ENCODE measurements at regions not wholly inside any gene's neighbourhood (a gene's known extent, or its start where the extent isn't known, plus 50 kb on each side); places are given as distances from the start of the nearest gene placed in this dataset.

- WGBS, 2 experiments (ENCODE audit: extremely low coverage in 1 of 2, insufficient coverage in 1 of 2, insufficient read length in 1 of 2, insufficient replicate concordance in 2 of 2, low coverage in 1 of 2, low lambda C conversion rate in 2 of 2, missing lambda C conversion rate in 1 of 2) = 81% methylated on average over 6 of the region's 6 CpGs; no CpG with 5 or more reads in 1 of the 2 experiments
- H4K5ac ChIP-seq (ENCODE audit: insufficient read length, low read depth, low read length) = no peak overlapping the region
- H3K4me1 ChIP-seq (replicated peaks in 1 of 4; ENCODE audit: control insufficient read depth in 3 of 4, insufficient read depth in 4 of 4, low read length in 3 of 4) = no peaks in the 10 kb centered on the region
- no peak overlapping the region for H2AK5ac ChIP-seq (ENCODE audit: low read depth, low read length)
- no peak overlapping the region for H3K56ac ChIP-seq (replicated peaks; ENCODE audit: insufficient read length, low read depth, low read length)
- peak overlapping the region; percentile 49 for H2AFZ ChIP-seq (ENCODE audit: low read length)
- H4K91ac ChIP-seq (replicated peaks; ENCODE audit: insufficient read length, low read length) = no peak overlapping the region
- no peak overlapping the region for H3K18ac ChIP-seq (ENCODE audit: extremely low read depth, low read length)
- no peaks in the 10 kb centered on the region for H3K9me3 ChIP-seq (ENCODE audit: insufficient read depth in 2 of 2, low read depth in 1 of 2, low read length in 1 of 2)
- H4K20me1 ChIP-seq (replicated peaks in 1 of 2; ENCODE audit: control insufficient read depth in 1 of 2, insufficient read depth in 2 of 2, low read length in 2 of 2) = no peaks in the 10 kb centered on the region
- no peak overlapping the region for H2BK12ac ChIP-seq (ENCODE audit: low read depth, low read length)
- DNase-seq (ENCODE audit: low read depth in 1 of 2, low spot score in 2 of 2) (no peak), FAIRE-seq (no peak)
- H3K14ac ChIP-seq (ENCODE audit: insufficient read length) = no peak overlapping the region
- no peaks in the 10 kb centered on the region for H3K79me1 ChIP-seq (ENCODE audit: low read depth, low read length)
- TF ChIP-seq JUN (IDR thresholded peaks at IDR 0.05; ENCODE audit: low read depth, low read length) (no peak), USF2 (IDR thresholded peaks at IDR 0.05; ENCODE audit: low read length) (no peak), SP4 (IDR thresholded peaks at IDR 0.05; ENCODE audit: low read length) (no peak)
- H2BK20ac ChIP-seq (ENCODE audit: low read length) = no peak overlapping the region
- H3K9ac ChIP-seq (replicated peaks in 1 of 4; ENCODE audit: extremely low read depth in 1 of 4, low read depth in 3 of 4, low read length in 3 of 4) = no peak overlapping the region
- no peak overlapping the region for H3K4me3 ChIP-seq (ENCODE audit: extremely low read depth in 1 of 4, insufficient read depth in 2 of 4, low read depth in 3 of 4, low read length in 4 of 4)
- CTCF ChIA-PET (ENCODE audit: partially characterized antibody) = no interaction called here
- H3K4me2 ChIP-seq (ENCODE audit: insufficient read depth in 1 of 2, low read depth in 2 of 2, low read length in 2 of 2) = no peak overlapping the region
- H3K27me3 ChIP-seq (replicated peaks in 1 of 4; ENCODE audit: control insufficient read depth in 3 of 4, extremely low read depth in 1 of 4, insufficient read depth in 3 of 4, low read length in 3 of 4) = no peaks in the 10 kb centered on the region
- H3K27ac ChIP-seq (ENCODE audit: low read depth, low read length) = no peak overlapping the region
- no peak overlapping the region for H3K23ac ChIP-seq (ENCODE audit: insufficient read length)
- H4K8ac ChIP-seq (ENCODE audit: extremely low read depth, insufficient read depth, low read length) = no peak overlapping the region
- no peak overlapping the region for H2BK120ac ChIP-seq (replicated peaks; ENCODE audit: low read depth, low read length)
- H3K36me3 ChIP-seq (ENCODE audit: control insufficient read depth in 2 of 4, insufficient read depth in 4 of 4, low read length in 3 of 4) = no peaks in the 10 kb centered on the region
- H3K79me2 ChIP-seq (ENCODE audit: control insufficient read depth in 1 of 2, insufficient read depth in 2 of 2, low read length in 2 of 2) = no peaks in the 10 kb centered on the region
- H3K23me2 ChIP-seq (ENCODE audit: low read depth, low read length) = no peaks in the 10 kb centered on the region
- POLR2A ChIA-PET (ENCODE audit: partially characterized antibody) = no interaction called here
- H3K4ac ChIP-seq (replicated peaks; ENCODE audit: insufficient read length, low read depth, low read length) = no peak overlapping the region
- H2BK15ac ChIP-seq (ENCODE audit: low read length) = no peak overlapping the region
- H2BK5ac ChIP-seq (ENCODE audit: low read depth, low read length) = no peak overlapping the region
Measured at GRCh38 chr5:58181578-58182286, 278.2 kb downstream of the PLK2 start.

All from H1 (cell line).